ENCODE measurements at regions not wholly inside any gene's neighbourhood (a gene's known extent, or its start where the extent isn't known, plus 50 kb on each side); places are given as distances from the start of the nearest gene placed in this dataset.

- TF ChIP-seq CTCF (conservative IDR thresholded peaks at IDR 0.05 in 1 of 2, IDR thresholded peaks at IDR 0.05 in 1 of 2; ENCODE audit: low read depth in 1 of 2, low read length in 2 of 2) (no peak), EZH2 (IDR thresholded peaks at IDR 0.05; ENCODE audit: low read length, missing control alignments) (no peak)
Measured at GRCh38 chr9:129236441-129237145, 58.5 kb upstream of the IER5L start.

Data from fibroblast of lung (primary cell).